NOMO-1 (cell line): ENCODE measurements at regions not wholly inside any gene's neighbourhood (a gene's known extent, or its start where the extent isn't known, plus 50 kb on each side); places are given as distances from the start of the nearest gene placed in this dataset.
"Not testable (repeated sequence)": the region's sequence is repeated elsewhere in the genome, so short reads cannot be mapped to it uniquely, and the experiment has no call there.

Experiments used
- DNase-seq, 2 experiments: peaks; one replicate each; lab custom pipeline; 2025; ENCODE audit not compliant: unreplicated experiment in 2 of 2; lab: John Stamatoyannopoulos, UW

DNA sequence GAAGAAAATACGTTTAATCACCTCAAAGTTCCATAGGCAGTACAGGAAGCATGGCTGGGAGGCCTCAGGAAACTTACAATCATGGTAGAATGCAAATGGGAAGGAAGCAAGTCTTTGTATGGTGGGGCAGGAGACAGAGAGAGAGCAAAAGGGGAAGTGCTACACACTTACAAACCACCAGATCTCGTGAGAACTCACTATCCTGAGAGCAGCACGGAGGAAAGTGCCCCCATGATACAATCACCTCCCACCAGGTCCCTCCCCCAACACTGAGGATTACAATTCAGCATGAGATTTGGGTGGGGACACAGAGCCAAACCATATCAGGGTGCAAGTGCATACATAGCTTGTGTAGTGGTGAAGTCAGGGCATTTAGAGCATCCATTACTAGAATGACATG is 92.3 kb upstream of the ANKRD10 start:
- no peak for DNase-seq

DNA sequence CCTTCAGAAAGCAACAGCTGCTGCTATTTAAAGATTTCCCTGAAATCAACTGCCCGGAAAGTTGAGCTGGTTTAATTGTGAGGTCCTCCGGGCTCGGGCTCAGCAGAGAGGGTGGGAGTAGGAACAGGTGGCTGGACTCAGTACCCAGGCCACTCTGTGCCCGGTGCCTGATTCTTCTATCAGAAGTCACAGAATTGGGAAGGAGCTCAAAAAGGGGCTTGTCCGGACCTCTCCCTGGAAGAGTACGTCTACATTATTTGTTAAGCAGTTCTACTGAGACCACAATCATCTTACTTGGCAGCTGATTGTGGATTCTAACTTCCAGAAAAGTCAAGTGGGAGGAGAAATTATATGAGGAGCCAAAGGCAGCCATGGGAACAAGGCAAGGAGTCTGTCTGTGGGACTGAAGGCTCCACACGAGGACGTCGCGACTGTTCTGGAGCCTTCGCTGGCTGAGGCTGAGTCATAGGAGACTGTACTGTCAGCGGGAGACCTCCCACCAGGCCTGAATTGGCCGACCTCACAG is 91.7 kb upstream of the ANKRD10 start:
- DNase-seq: no peak

DNA sequence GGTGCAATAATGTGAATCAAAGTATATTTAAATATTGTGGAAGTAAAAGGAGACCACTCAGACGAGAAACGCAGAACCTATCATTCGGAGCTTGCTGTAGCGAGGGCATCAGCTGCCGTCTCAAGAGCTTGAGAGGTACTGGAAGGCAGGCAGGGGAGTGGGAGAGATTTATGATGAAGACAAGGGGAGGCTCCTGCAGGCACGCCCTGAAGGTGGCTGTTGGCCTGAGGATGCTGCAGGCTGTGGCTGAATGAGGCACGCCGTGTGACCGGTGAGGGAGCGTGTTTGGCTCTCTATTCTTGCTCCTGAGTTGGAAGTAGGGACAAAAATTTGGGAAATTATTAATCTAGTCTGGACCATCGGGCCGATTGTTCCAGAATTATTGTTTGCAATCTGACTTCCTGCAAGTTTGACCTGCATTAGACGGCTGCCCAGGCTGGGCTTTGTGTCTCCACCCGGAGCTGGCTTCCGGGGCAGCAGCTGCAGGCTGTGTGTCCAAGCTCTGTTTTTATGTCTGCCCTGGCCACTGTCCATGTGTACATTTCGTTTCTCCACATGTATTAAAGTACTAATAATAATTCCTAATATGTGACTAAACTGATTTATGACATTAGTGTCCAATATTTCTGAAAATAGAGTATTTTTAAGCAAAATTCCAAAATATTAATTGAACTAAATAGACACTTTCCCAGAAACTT is 91.1 kb upstream of the ANKRD10 start:
- no peak for DNase-seq

DNA sequence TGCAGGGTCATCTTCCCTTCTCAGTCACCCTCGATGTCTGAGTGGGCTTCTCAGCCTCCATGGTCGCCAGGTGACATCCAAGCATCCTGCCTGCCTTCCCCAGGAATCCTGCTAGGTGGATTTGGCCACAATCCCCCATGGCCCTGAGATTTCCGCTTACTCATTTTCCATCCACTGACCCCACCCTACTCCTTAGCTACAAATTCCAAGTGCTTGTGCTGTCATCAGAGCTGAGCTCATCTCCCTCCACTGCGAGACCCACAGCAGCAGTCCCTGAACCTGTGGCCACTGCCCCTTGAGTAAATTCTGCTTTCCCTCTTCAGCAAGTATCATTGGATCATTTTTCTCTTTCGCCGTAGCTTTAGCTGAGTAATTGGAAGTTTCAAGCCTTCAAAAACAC is 90.5 kb upstream of the ANKRD10 start:
- no peak for DNase-seq

DNA sequence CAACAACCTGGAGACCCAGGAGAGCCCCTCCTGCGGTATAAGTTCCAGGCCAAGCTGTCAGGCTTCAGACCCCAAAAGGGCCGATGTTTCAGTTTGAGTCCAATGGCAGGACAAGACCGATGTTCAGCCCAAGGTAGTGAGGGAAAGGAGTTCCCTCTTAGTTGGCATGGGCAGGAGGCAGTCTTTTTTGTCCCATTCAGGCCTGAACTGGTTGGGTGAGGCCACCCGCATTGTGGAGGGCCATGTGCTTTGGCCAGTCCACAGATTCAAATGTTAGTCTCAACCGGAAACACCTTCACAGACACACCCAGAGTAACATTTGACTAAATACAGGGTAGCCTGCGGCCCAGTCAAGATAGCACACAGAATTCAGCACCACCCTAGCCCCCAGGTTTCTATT is 89.6 kb upstream of the ANKRD10 start:
- no peak for DNase-seq

DNA sequence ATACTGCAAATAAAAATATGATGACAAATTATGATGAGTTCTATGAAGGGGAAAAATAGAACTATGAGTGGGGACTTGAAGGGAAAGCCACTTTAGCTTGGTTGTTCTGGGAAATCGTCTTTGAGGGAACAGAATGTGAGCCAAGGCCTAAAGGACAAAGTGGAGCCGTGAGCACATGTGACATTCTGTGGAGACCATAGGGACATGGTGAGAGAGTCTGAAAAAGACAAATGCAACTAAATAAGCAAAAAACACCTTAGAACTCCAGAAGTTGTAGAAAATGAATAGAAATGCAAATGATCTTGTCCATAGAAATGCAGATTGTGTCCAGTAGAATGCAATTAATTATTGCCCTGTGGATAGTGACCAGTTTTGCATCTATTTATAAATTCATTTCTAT is 86.8 kb upstream of the ANKRD10 start:
- DNase-seq: no peak

DNA sequence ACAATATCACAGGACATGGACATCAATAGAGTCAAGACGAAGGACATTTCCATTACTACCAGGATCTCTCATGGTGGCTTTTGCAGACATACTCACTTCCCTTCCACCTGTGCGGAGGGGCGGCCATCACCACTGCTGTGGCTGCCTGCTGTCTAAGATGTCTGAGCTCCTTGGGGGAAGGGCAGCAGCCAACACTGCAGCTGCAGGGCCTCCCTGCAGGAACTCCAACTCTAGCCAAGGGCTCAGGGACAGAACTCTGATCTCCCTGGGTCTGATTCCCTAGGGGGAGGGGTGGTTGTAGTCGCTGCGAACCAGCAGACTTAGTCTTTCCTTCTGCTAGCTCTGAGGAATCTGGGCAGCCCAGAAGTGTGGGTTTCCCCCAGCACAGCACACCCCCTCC is 78.9 kb upstream of the ANKRD10 start:
- DNase-seq: no peak

DNA sequence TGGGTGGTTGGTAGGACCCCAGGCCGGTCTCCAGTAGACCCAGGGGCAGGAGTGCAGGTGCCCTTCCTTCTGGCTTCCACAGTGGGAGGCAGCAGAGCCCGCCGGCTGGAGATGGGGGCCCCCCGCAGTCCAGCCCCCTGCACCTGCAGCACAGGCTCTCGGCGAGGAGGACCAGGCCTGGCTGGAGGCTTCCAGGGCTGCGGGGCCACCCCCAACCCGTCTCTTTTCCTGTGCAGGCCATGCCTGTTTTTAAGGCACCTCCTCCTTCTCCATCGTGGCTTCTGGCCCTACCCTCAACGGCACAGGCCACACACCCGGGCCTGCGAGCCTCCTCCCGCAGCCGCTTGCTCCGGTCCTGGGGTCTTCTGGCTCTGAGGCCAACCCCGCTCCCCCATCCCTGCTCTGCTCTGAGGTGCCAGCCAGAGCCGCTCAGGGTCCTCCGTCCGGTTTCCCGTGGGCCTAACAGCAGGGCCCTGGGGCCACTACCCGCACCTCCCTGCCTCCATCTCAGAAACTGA is 77.2 kb upstream of the ANKRD10 start:
- no peak for DNase-seq

DNA sequence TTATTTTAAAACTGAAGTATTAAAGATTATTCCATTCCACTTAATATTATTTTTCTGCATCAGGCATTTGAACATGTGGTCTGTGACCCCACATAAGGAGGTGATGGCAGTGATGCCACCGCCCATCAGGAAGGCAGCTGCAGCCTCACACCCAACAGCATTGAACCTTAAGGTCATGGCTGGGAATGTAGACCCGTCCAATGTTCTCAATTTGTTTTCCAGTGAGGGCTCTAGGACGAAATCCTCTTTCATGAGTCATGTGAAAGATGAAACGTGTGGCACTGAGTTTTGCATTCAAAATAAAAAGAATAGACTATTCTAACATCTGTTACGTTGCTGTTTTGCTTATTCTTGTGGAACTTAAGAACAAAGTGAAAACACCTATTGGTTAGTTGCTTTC is 74.5 kb upstream of the ANKRD10 start:
- no peak for DNase-seq

DNA sequence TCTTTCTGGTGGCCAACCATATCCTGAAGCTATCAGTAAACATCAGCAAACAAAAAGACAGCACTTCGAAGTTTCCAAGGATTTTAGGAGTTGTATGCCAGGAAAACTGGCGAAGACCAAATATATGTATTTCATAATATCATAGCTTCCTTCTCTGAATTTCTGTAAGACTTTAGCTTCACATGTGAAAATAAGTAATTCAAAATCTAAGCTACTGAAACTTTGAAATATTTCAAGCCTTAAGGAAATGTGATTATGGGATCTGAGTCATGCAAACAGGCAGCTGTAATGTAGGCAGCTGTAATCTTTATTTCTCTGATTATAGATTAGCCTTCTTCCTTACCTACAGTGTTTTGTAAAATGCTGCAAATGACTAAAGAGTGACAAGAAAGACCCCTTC is 70.7 kb upstream of the ANKRD10 start:
- DNase-seq: no peak

DNA sequence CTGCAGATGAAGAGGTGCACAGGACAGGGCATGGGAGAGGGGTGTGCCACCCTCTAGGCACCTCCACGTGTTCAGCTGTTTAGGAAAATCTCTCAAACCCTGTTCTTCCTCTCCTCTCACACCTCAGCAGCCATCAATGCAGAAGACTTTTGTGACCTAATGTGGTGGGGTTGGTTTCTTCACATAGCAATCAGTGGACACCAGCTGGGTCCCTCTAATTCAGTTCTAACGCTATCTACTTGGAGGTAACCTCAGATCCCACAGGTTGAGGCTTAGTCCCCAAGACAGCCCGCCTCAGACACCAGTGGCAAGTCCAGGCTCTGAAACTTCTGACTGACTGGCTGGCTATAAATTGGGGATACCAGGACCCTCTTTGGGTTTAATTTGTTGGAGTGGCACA is 69.9 kb upstream of the ANKRD10 start:
- DNase-seq: no peak

DNA sequence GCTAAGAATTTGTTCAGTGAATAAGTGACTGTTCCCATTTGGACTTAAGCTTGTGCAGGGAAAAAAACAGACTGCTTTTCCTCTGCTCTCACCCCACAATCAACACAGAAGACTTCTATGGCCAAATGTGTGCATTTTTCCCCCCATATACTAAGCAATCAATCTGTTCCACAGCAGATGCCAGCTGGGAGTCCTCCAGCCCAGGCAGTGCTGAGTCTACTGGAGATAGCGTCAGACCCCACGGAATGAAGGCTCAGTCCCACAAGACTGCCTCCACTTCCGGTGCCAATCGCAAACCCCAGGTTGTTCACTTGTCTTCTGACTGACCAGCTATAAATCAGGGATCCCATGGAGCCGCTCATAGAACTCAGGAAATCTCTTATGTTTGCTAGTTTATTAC is 69.5 kb upstream of the ANKRD10 start:
- DNase-seq: no peak

DNA sequence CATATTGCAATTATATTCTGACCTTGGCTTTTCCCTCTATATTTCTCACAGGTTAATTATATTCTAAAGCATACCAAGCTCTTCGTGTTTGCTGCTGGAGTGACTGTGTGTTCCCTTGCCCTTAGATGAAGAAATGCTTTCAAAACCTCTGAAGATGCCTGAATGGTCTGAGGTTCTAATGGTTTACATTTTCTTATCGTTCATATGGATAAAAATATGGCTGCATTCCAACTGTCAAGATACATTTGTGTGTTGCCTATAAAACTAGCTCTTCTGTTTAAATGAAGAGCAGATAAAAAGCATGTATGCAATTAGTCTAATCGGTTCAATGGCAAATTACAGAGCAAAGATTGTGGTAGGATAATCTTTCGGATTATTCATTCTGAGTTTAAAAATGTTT is 68.4 kb upstream of the ANKRD10 start:
- no peak for DNase-seq

DNA sequence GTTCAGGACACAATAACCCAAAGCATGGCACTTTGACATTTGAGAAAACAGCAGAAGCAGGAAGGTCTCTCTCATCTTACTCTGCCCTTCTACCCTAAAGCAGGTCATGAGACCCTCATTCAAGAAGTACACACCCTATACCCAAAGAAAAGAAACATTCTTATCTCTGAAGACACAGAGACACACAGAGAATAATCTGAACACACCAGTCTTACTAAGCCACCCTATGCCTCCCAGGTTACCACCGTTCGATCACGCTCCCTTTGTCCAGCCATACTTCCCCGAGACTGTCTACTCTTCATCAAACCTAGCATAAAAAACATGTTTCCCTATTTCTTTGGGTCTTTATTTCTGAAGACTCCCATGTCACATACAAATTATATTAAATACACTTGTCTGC is 66.5 kb upstream of the ANKRD10 start:
- DNase-seq: no peak

DNA sequence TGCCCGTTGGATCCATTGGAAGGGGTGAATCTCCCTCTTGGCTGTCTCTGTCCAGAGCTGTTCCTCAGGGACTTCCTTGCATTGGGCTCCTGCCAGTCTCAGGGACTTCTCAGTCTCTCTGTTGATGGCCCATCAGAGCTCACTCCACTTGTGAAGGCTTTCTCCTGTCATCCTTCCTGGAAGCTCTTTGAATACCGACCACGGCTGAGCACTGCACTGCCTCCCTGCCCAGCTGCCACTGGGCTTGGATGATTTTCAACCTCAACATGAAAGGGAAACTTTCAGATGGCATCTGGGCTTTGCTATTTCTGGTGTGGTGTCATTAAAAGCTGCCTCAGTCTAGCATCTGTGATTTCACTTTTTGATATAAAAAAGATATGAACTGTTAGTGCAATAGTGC is 66.1 kb upstream of the ANKRD10 start:
- DNase-seq: no peak

DNA sequence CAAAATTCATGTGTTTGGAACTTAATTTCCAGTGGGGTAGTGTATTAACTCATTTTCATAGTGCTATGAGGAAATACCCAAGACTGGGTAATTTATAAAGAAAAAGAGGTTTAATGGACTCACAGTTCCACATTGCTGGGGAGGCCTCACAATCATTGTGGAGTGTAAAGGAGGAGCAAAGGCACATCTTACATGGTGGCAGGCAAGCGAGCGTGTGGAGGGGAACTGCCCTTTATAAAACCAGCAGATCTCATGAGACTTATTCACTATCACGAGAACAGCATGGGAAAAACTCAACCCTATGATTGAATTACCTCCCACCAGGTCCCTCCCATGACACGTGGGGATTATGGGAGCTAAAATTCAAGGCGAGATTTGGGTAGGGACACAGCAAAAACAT is 64.3 kb upstream of the ANKRD10 start:
- DNase-seq: not testable (repeated sequence)

DNA sequence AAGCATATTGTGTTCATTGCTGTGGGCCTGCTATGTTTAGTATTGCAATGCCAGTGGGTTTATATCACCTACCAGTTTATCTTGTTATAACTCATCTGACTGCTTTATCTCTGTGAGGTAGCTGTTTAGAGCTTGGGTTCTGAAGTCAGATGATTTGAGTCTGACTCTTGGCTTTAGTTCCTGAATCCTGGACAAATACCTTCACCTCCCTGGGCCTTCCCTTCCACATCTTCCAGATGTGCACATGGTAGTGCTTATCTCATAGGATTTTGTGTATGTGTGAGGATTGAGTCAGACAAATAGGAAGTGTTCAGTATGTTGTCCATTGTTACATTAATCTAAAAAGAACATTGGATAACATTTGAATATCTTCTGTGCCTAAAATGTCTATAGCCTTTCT is 63.5 kb upstream of the ANKRD10 start:
- no peak for DNase-seq

DNA sequence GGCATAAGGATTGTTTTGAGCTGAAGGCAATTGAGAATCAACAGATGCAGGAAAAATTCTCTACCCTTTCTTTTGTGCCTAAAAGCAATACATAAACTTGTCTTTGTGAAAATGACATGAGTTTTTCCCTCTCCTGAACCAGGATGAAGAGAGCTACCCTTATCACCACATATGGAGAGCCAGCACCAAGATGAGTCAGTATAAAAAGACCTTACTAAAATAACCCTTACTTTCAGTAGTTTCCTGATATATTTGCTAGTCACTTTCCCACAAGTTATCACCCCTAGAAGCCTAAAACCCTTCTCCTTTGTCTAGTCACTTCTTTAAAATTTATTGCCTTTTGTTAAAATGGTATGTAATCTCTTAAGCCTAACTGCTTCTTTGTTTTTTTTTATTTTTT is 61.9 kb upstream of the ANKRD10 start:
- no peak for DNase-seq

DNA sequence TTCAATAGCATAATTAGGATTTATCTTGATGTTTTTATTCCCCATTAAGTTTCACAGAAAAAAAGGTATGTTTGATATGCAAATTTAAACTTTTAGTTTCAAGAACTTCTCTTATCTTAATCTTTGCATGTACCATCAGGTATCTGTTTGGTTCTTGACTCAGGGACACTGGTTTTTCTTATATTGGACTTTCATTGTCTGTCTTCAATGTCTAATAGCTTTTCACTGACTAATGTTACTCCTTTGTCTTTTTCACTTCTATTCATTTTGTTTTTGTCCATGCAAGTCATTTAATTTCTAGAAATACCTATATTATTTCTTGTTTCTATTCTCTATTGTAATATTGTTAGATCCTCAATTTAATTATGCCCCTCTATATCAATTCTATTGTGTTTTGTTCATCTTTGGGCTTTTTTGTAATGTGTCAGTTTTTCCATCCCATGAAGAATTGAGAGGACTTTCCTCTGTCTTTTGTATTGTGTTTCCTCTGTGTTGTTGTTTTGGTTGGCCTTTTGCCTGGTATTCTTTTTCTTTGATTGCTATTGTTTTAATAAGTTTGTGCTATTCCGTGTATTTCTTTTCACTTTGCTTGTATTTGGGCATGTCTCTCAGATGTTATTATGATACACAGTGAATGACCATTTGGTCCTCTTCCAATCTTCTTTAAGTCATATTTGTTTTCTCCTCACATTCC is 58.3 kb upstream of the ANKRD10 start:
- DNase-seq: no peak

DNA sequence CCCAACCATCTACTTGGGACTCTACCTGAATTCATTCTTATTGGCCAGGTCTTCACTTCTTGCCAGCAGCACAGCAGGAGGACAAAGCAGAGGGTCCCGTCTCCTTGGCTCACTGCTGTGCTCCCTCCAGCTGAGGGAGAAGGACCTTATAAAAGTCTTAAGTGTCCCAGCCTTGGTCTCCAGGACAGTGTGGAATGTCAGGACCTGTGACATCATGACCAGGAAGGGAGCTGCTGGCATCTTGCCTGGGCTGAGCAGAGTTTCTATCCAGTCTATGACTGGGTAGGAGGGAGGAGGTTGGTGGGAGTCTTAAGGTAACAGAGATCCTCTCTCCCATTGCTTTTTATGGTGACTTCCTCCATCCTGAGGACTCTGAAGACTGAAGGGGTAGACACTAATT is 56.6 kb upstream of the ANKRD10 start:
- DNase-seq: no peak

DNA sequence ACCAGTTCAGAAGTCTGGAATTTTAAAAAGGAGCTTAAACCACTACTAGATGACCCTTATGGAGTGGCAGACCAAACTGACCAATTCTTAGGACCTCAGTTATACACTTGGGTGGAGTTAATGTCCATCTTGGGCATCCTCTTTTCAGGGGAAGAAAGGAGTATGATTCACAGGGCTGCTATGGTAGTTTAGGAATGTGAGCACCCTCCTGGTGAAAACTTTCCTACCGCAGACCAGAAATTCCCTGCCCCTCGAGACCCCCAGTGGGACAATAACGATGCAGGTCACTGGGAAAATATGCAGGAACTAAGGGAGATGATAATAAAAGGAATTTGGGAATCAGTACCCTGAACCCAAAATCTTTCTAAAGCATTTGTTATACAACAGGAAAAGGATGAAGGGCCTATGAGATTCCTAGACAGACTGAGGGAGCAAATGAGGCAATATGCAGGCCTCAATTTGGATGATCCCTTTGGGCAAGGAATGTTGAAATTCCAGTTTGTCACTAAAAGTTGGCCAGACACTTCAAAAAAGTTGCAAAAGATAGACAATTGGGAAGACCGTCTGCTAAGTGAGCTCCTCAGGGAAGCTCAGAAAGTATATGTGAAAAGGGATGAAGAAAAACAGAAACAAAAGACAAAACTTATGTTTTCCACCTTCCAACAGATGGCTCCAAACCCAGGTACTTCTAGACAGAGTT is 52.4 kb upstream of the ANKRD10 start:
- DNase-seq: not testable (repeated sequence)

DNA sequence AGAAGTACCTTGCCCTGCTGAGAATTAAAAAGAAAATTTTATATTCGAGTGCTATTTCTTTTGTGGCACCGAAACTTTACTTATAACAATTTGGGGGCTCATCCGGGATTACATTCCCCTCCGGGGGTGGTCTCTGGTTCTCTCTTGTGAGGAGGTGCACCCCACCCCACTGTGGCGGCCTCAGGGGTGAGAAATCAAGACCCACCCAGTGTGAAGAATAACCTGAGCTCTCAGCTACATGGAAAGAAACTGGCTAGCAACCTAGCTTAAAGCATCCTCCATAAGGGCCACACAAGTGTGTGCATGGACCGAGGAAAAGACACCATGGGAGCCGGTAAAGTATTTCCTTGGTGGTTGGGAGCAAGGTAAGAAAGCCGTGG is 50.9 kb upstream of the ANKRD10 start:
- no peak for DNase-seq
